ENCODE measurements at regions not wholly inside any gene's neighbourhood (a gene's known extent, or its start where the extent isn't known, plus 50 kb on each side); places are given as distances from the start of the nearest gene placed in this dataset.

DNA sequence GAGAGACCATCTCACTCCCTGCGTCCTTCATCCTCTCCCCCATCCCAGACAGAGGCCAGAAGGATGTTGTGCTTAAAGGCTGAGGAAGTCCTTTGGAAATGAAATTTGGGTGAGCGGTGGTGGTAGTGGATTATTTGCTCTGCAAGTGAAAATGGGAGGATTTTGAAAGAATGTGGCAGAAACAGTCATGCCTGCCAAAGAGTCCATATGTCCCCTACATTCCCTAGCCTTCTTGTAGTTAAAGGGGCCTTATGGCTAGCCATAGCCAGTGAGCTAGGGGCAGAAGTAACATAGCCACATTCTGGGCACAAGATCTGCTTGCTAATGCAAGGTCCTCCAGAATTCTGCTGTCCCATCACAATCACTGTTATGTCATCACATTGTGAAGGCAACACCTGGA is 360.2 kb upstream of the TSHZ3 start:
- Histone ChIP-seq H3K4me3 (no peak overlapping the region), H3K4me1 (no peaks in the 10 kb centered on the region), H3K36me3 (ENCODE audit: low read depth, missing control alignments) (no peaks in the 10 kb centered on the region), H3K27me3 (no peaks in the 10 kb centered on the region), H3K9me3 (no peaks in the 10 kb centered on the region), H3K27ac (no peak overlapping the region)
- intact Hi-C loops (cut with DNase I; ENCODE audit: low total_unique reads), result no loop called here
- TF ChIP-seq POLR2A (IDR thresholded peaks at IDR 0.05), result no peak
- TF ChIP-seq, protein P1, sequence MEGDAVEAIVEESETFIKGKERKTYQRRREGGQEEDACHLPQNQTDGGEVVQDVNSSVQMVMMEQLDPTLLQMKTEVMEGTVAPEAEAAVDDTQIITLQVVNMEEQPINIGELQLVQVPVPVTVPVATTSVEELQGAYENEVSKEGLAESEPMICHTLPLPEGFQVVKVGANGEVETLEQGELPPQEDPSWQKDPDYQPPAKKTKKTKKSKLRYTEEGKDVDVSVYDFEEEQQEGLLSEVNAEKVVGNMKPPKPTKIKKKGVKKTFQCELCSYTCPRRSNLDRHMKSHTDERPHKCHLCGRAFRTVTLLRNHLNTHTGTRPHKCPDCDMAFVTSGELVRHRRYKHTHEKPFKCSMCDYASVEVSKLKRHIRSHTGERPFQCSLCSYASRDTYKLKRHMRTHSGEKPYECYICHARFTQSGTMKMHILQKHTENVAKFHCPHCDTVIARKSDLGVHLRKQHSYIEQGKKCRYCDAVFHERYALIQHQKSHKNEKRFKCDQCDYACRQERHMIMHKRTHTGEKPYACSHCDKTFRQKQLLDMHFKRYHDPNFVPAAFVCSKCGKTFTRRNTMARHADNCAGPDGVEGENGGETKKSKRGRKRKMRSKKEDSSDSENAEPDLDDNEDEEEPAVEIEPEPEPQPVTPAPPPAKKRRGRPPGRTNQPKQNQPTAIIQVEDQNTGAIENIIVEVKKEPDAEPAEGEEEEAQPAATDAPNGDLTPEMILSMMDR (IDR thresholded peaks at IDR 0.05), result no peak
- WGBS, 2 donors, result 88 to 91% methylated on average over 2 of the region's 2 CpGs
- DNase-seq, result no peak

GRCh38 chr19:31715249-31715945 is 366.2 kb upstream of the TSHZ3 start:
- no peak for TF ChIP-seq POLR2A (IDR thresholded peaks at IDR 0.05)
- TF ChIP-seq, protein P1 (IDR thresholded peaks at IDR 0.05), result no peak
- WGBS, 2 donors, result 44 to 66% methylated on average over 17 of the region's 17 CpGs
- Histone ChIP-seq H3K4me1 (no peaks in the 10 kb centered on the region), H3K9me3 (no peaks in the 10 kb centered on the region), H3K27me3 (no peaks in the 10 kb centered on the region), H3K27ac (no peak overlapping the region), H3K4me3 (no peak overlapping the region), H3K36me3 (ENCODE audit: low read depth, missing control alignments) (no peaks in the 10 kb centered on the region)
- intact Hi-C loops (cut with DNase I; ENCODE audit: low total_unique reads), result no loop called here
- DNase-seq, result no peak

DNA sequence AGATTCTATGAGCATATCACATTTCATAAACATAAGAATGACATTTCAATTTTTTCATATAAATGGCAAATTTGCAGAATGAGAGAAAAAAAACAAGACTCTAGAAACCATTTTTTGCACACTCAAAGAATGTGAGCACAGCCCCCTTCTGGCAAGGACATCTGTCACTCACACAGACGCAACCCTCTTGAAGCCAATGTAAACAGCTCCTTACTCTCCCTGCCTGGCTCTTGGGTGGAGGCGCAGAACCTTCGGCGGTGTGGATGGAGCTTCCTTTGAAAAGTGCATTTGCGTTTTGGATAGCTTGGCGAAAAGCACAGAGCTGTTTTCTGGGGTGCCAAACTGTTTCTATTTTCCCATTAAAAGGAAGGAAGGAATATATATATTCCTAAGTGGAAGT is 367.6 kb upstream of the TSHZ3 start:
- H3K4me1 ChIP-seq, result no peaks in the 10 kb centered on the region
- no peak for DNase-seq
- TF ChIP-seq, protein P1 (IDR thresholded peaks at IDR 0.05), result no peak
- TF ChIP-seq POLR2A (IDR thresholded peaks at IDR 0.05), result no peak
- H3K9me3 ChIP-seq, result no peaks in the 10 kb centered on the region
- H3K27me3 ChIP-seq, result no peaks in the 10 kb centered on the region
- H3K36me3 ChIP-seq (ENCODE audit: low read depth, missing control alignments), result no peaks in the 10 kb centered on the region
- H3K27ac ChIP-seq, result no peak overlapping the region
- no peak overlapping the region for H3K4me3 ChIP-seq
- WGBS, 2 donors, result 67% methylated on average over 6 of the region's 6 CpGs
- intact Hi-C loops (cut with DNase I; ENCODE audit: low total_unique reads), result no loop called here

DNA sequence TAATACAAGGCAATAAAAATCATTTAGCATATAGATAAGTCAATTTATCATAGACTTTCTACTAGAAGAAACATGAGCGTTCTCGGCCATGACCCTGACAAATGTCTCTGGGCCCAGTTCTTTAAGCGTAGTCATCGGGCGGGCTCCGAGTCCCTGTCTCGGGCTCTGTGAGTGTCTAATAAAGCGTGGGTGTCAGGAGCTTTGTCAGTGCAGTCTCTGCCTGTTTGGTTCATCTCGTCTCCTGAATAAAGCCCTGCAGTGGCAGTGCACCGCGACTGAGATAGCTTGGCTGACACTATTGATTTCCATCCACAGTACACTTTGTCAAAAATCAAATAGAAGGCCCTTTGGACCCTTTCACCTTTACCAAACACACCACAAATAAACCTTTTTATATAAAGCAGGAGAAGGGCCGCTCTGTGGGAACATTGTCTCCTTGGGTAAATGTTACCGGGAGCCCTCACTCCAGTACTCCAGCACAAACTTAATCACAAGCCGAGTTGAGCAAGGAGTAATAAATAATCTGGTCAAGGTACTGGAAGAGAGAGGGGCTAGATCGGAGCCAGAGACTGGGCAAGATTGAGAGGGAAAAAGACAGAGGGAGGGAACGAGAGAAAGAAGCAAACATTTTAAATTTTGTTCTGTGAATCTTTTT is 368.2 kb upstream of the TSHZ3 start:
- H3K27me3 ChIP-seq, result no peaks in the 10 kb centered on the region
- no peak for DNase-seq
- 42 to 52% methylated on average over 16 of the region's 16 CpGs for WGBS, 2 donors
- no peaks in the 10 kb centered on the region for H3K36me3 ChIP-seq (ENCODE audit: low read depth, missing control alignments)
- TF ChIP-seq, protein P1 (IDR thresholded peaks at IDR 0.05), result no peak
- TF ChIP-seq POLR2A (IDR thresholded peaks at IDR 0.05), result no peak
- H3K27ac ChIP-seq, result no peak overlapping the region
- H3K4me3 ChIP-seq, result no peak overlapping the region
- H3K4me1 ChIP-seq, result no peaks in the 10 kb centered on the region
- H3K9me3 ChIP-seq, result no peaks in the 10 kb centered on the region
- intact Hi-C loops (cut with DNase I; ENCODE audit: low total_unique reads), result no loop called here

DNA sequence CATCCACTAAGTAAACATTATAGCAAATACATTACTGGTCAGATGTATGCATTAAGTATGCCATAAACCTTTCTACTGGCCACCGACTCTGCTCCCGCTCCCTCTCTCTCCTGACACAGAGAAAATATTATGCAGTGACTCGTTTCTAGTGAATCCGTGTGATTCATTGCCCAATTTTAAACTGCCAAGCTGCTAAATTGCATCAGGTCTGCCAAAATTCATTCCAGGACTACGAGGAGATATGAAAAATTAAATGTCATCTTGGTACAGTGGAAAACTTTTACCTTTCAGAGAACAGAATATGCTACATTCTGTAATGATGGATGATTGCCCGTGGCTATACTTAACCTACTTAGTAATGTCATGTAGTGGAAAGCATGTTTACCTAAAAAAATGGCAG is 368.8 kb upstream of the TSHZ3 start:
- H3K27me3 ChIP-seq, result no peaks in the 10 kb centered on the region
- no peaks in the 10 kb centered on the region for H3K36me3 ChIP-seq (ENCODE audit: low read depth, missing control alignments)
- DNase-seq, result no peak
- H3K9me3 ChIP-seq, result no peaks in the 10 kb centered on the region
- H3K27ac ChIP-seq, result no peak overlapping the region
- H3K4me3 ChIP-seq, result no peak overlapping the region
- TF ChIP-seq, protein P1 (IDR thresholded peaks at IDR 0.05), result no peak
- no peak for TF ChIP-seq POLR2A (IDR thresholded peaks at IDR 0.05)
- intact Hi-C loops (cut with DNase I; ENCODE audit: low total_unique reads), result no loop called here
- no peaks in the 10 kb centered on the region for H3K4me1 ChIP-seq
- 34% methylated on average over 6 of the region's 6 CpGs for WGBS, 2 donors
